CD14-positive monocyte (primary cell): ENCODE measurements at regions not wholly inside any gene's neighbourhood (a gene's known extent, or its start where the extent isn't known, plus 50 kb on each side); places are given as distances from the start of the nearest gene placed in this dataset.

Experiments
- DNase-seq, 3 donors: peaks; one replicate each; pipeline ENCODE4 v3.0.0-alpha.2; 2011 to 2022
- H2AFZ ChIP-seq: 2 replicates; pipeline ENCODE4 v1.6.0; 2012; ENCODE audit warnings: mild to moderate bottlenecking, low read depth, low read length, inconsistent platforms; ENCODE audit not compliant: insufficient read depth, poor library complexity, severe bottlenecking
- H3K27ac ChIP-seq, 2 donors: 1 replicate in 1 of 2; 2 replicates in 1 of 2; pipeline ENCODE4 v1.5.1; 2012 to 2013; ENCODE audit warnings: low read length in 2 of 2, control low read depth in 1 of 2, inconsistent platforms in 1 of 2, low read depth in 1 of 2, mild to moderate bottlenecking in 1 of 2
- H3K27me3 ChIP-seq, 2 donors: one replicate each; pipeline versions ENCODE4 v1.6.0 to v1.6.1; 2011 to 2013; ENCODE audit warnings: low read length in 2 of 2; ENCODE audit not compliant: control insufficient read depth in 2 of 2, insufficient read depth in 2 of 2
- H3K36me3 ChIP-seq, 2 donors: replicated peaks in 1 of 2; 1 replicate in 1 of 2; 2 replicates in 1 of 2; pipeline versions ENCODE4 v1.5.1 to v1.6.1; 2012 to 2013; ENCODE audit warnings: low read length in 2 of 2, control low read depth in 1 of 2, inconsistent platforms in 1 of 2, mild to moderate bottlenecking in 1 of 2; ENCODE audit not compliant: insufficient read depth in 2 of 2, control insufficient read depth in 1 of 2
- H3K4me1 ChIP-seq, 2 donors: 1 replicate in 1 of 2; 2 replicates in 1 of 2; pipeline versions ENCODE4 v1.5.1 to v1.6.1; 2012 to 2013; ENCODE audit warnings: low read length in 2 of 2, control low read depth in 1 of 2, inconsistent platforms in 1 of 2, mild to moderate bottlenecking in 1 of 2, moderate library complexity in 1 of 2; ENCODE audit not compliant: insufficient read depth in 2 of 2, control insufficient read depth in 1 of 2
- H3K4me2 ChIP-seq: replicated peaks from 2 replicates; pipeline ENCODE3; 2012; ENCODE audit warnings: low read length, moderate library complexity, mild to moderate bottlenecking; ENCODE audit not compliant: poor library complexity, severe bottlenecking; ENCODE audit errors: extremely low read depth
- H3K4me3 ChIP-seq, 3 experiments: fragments of 200-600 bp in 1 of 3; sonication (generic) in 1 of 3; replicated peaks in 1 of 3; 1 replicate in 2 of 3; 2 replicates in 1 of 3; pipeline ENCODE4 v1.5.1; 2011 to 2013; ENCODE audit warnings: low read length in 3 of 3, mild to moderate bottlenecking in 3 of 3, control low read depth in 2 of 3, low read depth in 2 of 3, inconsistent platforms in 1 of 3, moderate library complexity in 1 of 3
- H3K79me2 ChIP-seq: 2 replicates; pipeline ENCODE4 v1.6.0; 2012; ENCODE audit warnings: mild to moderate bottlenecking, control low read depth, inconsistent platforms, low read length, moderate library complexity; ENCODE audit not compliant: insufficient read depth
- H3K9ac ChIP-seq: 2 replicates; pipeline ENCODE4 v1.6.0; 2017; ENCODE audit warnings: low read length, mild to moderate bottlenecking; ENCODE audit not compliant: insufficient read depth, poor library complexity, severe bottlenecking
- H3K9me3 ChIP-seq, 2 donors: replicated peaks in 1 of 2; 1 replicate in 1 of 2; 2 replicates in 1 of 2; pipeline versions ENCODE4 v1.5.1 to v1.6.1; 2012 to 2013; ENCODE audit warnings: low read length in 2 of 2, control low read depth in 1 of 2; ENCODE audit not compliant: control insufficient read depth in 1 of 2, insufficient read depth in 1 of 2
- H4K20me1 ChIP-seq: 2 replicates; pipeline ENCODE4 v1.6.0; 2012; ENCODE audit warnings: mild to moderate bottlenecking, low read length, control low read depth, moderate library complexity; ENCODE audit not compliant: insufficient read depth
- H3K27ac Mint-ChIP-seq, 7 donors: one replicate each; pipeline ENCODE4 v1.8.0; 2020; ENCODE audit warnings: mild to moderate bottlenecking in 7 of 7, mixed read lengths in 7 of 7, moderate library complexity in 6 of 7, inconsistent platforms in 2 of 7
- H3K27me3 Mint-ChIP-seq, 3 donors: one replicate each; pipeline ENCODE4 v1.8.0; 2021 to 2022; ENCODE audit warnings: low read depth in 3 of 3, mild to moderate bottlenecking in 3 of 3, mixed read lengths in 3 of 3, moderate library complexity in 3 of 3, inconsistent platforms in 1 of 3
- H3K36me3 Mint-ChIP-seq, 2 donors: one replicate each; pipeline ENCODE4 v1.8.0; 2020; ENCODE audit warnings: mixed read lengths in 2 of 2, inconsistent platforms in 1 of 2, mild to moderate bottlenecking in 1 of 2
- H3K4me1 Mint-ChIP-seq: one replicate; pipeline ENCODE4 v1.8.0; 2020; ENCODE audit warnings: mild to moderate bottlenecking, mixed read lengths
- H3K4me3 Mint-ChIP-seq, 2 donors: one replicate each; pipeline ENCODE4 v1.8.0; 2020; ENCODE audit warnings: mild to moderate bottlenecking in 2 of 2, mixed read lengths in 2 of 2, moderate library complexity in 1 of 2
- H3K9me3 Mint-ChIP-seq, 7 donors: one replicate each; pipeline ENCODE4 v1.8.0; 2020 to 2022; ENCODE audit warnings: mixed read lengths in 7 of 7, mild to moderate bottlenecking in 6 of 7, moderate library complexity in 6 of 7, inconsistent platforms in 2 of 7
- CTCF ChIP-seq: fragments of 200-600 bp; IDR thresholded peaks from one replicate; pipeline ENCODE4 v1.8.0; 2022; ENCODE audit warnings: antibody characterized with exemption, mild to moderate bottlenecking
- WGBS: methylation state at CpG from one replicate; pipeline ENCODE4 v1.1.5; 2013; ENCODE audit warnings: missing lambda C conversion rate; ENCODE audit not compliant: insufficient coverage; 5-methylcytosine and 5-hydroxymethylcytosine counted together
- intact Hi-C, 2 donors: fragments of 100-400 bp; cut with micrococcal nuclease; formaldehyde crosslinking; loops; one replicate each; pipeline versions ENCODE4 v1.15.0 to v1.15.1; 2023

DNA sequence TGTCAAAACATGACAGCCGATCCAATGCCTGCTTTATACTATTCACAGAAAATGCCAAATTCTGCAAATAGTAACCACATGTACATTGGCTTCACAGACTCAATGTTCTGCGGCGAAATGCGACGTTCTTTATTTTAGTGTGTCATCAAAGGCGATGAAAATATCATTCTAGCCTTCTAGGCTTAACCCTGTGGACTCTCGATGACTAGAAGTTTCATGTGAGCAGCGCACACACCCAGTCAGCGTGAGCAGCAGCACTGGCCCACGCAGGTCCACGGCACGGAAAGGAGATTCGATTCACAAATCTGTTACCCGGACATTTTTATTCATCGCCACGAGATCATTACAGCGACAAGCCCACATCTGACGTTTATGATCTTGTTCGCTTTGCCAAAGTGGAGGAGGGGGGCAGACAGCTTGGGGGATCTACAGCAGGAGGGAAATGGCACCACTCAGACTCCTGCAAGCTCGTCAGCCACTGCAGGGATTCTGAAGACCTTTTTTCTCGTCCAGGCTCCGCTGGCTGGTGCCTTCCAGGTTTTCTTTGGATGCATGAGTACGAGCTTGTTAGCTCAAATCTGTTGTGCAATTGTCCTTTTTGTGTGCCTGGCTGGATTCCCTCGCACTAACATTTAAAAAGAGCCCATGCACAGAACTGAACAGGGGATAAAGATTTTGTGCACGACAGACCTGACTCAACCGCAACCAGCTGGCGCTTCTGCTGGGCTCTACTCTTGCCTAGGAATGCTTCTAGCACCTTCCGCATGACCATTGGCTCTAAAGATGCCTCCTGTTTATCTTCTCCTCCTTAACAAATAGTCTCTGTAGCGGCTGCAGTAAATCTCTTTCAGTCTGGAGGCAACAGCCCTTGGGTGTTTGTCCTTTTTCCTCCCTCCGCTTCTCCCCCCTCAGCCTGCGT lies 938.4 kb downstream of the MCTP2 start:
- H3K9me3 Mint-ChIP-seq = peaks cover 0 to 8% (median 0%) of the 10 kb centered on the region in 7 donors
- no peaks in the 10 kb centered on the region for H3K9me3 ChIP-seq
- WGBS = 75% methylated on average over 30 of the region's 31 CpGs
- intact Hi-C loops = no loop called here
- no peaks in the 10 kb centered on the region for H3K27me3 ChIP-seq
- H3K36me3 Mint-ChIP-seq = no peaks in the 10 kb centered on the region
- no peak overlapping the region for H3K4me3 ChIP-seq
- DNase-seq = no peak
- no peak overlapping the region for H3K27ac Mint-ChIP-seq
- no peak overlapping the region for H2AFZ ChIP-seq
- no peak overlapping the region for H3K4me2 ChIP-seq
- no peaks in the 10 kb centered on the region for H3K4me1 Mint-ChIP-seq
- H4K20me1 ChIP-seq = no peaks in the 10 kb centered on the region
- H3K36me3 ChIP-seq = no peaks in the 10 kb centered on the region
- no peak for TF ChIP-seq CTCF
- H3K79me2 ChIP-seq = no peaks in the 10 kb centered on the region
- no peaks in the 10 kb centered on the region for H3K4me1 ChIP-seq
- no peak overlapping the region for H3K9ac ChIP-seq
- no peak overlapping the region for H3K4me3 Mint-ChIP-seq
- peaks cover 0 to 3% (median 0%) of the 10 kb centered on the region in 3 donors for H3K27me3 Mint-ChIP-seq
- no peak overlapping the region for H3K27ac ChIP-seq

- no peaks in the 10 kb centered on the region for H3K4me1 ChIP-seq
- no peaks in the 10 kb centered on the region for H3K79me2 ChIP-seq
- peaks cover 0 to 2% (median 0%) of the 10 kb centered on the region in 3 donors for H3K27me3 Mint-ChIP-seq
- no peak for TF ChIP-seq CTCF
- H2AFZ ChIP-seq = no peak overlapping the region
- no peak overlapping the region for H3K27ac Mint-ChIP-seq
- no peak overlapping the region for H3K4me3 ChIP-seq
- intact Hi-C loops = no loop called here
- H3K27me3 ChIP-seq = no peaks in the 10 kb centered on the region
- no peaks in the 10 kb centered on the region for H3K4me1 Mint-ChIP-seq
- no peaks in the 10 kb centered on the region for H3K36me3 Mint-ChIP-seq
- no peak overlapping the region for H3K27ac ChIP-seq
- peaks cover 0 to 8% (median 0%) of the 10 kb centered on the region in 7 donors for H3K9me3 Mint-ChIP-seq
- no peak for DNase-seq
- H4K20me1 ChIP-seq = no peaks in the 10 kb centered on the region
- no peak overlapping the region for H3K4me2 ChIP-seq
- H3K9ac ChIP-seq = no peak overlapping the region
- no peaks in the 10 kb centered on the region for H3K36me3 ChIP-seq
- H3K4me3 Mint-ChIP-seq = no peak overlapping the region
- 21% methylated on average over 2 of the region's 6 CpGs for WGBS
- no peaks in the 10 kb centered on the region for H3K9me3 ChIP-seq
Observed at GRCh38 chr15:95170561-95171380, 939.4 kb downstream of the MCTP2 start.
